H1 (cell line): ENCODE measurements at regions not wholly inside any gene's neighbourhood (a gene's known extent, or its start where the extent isn't known, plus 50 kb on each side); places are given as distances from the start of the nearest gene placed in this dataset.

ENCODE experiments used
- CBX8 ChIP-seq: fragments of 300-800, 300-1000 bp; sonication (generic); IDR thresholded peaks from 2 replicates; pipeline ENCODE4 v1.7.1; 2016; ENCODE audit warnings: low read depth, low read length, borderline replicate concordance
- KDM5A ChIP-seq: fragments of 200-600 bp; IDR thresholded peaks from 2 replicates; pipeline ENCODE4 v1.7.1; 2012; ENCODE audit warnings: mild to moderate bottlenecking, low read length, inconsistent platforms, mixed read lengths
- SP1 ChIP-seq: IDR thresholded peaks from 2 replicates; pipeline ENCODE4 v1.6.1; 2011; ENCODE audit warnings: low read depth, low read length

DNA sequence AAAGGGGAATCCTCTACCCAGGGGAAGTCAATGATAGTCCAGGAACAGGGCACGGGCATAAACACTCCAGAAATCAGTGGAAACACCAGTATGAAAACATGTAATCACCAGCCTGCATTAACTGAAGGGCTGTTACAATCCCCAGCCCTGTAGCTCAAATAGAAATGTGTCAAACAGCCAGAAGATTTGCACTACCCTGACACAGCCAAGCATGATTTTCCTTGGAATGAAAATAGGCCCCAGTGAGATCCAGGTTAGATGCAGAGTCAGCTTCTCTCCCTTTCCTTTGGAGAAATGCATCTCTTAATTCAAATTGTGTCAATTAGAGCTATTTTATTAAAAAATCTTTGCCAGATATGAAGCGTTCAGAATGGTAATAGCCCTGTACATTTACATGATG lies 158.1 kb downstream of the RPS29 start (continued):
- no peak for TF ChIP-seq CBX8
- no peak for TF ChIP-seq SP1
- no peak for TF ChIP-seq KDM5A
